Astrocyte (in vitro differentiated cells and primary cell): ENCODE measurements at regions not wholly inside any gene's neighbourhood (a gene's known extent, or its start where the extent isn't known, plus 50 kb on each side); places are given as distances from the start of the nearest gene placed in this dataset.
"Not testable (repeated sequence)": the region's sequence is repeated elsewhere in the genome, so short reads cannot be mapped to it uniquely, and the experiment has no call there.

ENCODE experiments used
- DNase-seq: peaks from one replicate; pipeline ENCODE4 v3.0.0-alpha.2; 2010; ENCODE audit warnings: low read depth
- FAIRE-seq: peaks from 2 replicates; lab custom pipeline; 2011; peaks lifted over from hg19 to GRCh38; lab: Jason Lieb, UNC
- H2AFZ ChIP-seq: 2 replicates; pipeline ENCODE4 v1.6.0; 2012; ENCODE audit warnings: low read depth, low read length, inconsistent platforms
- H3K27ac ChIP-seq: 2 replicates; pipeline ENCODE4 v1.5.1; 2011; ENCODE audit warnings: low read depth, low read length, inconsistent platforms
- H3K27me3 ChIP-seq: 2 replicates; pipeline ENCODE4 v1.6.0; 2011; ENCODE audit warnings: low read length, inconsistent platforms; ENCODE audit not compliant: insufficient read depth
- H3K36me3 ChIP-seq: 2 replicates; pipeline ENCODE4 v1.5.1; 2011; ENCODE audit warnings: low read length, inconsistent platforms; ENCODE audit not compliant: insufficient read depth
- H3K4me1 ChIP-seq: 2 replicates; pipeline ENCODE4 v1.5.1; 2011; ENCODE audit warnings: low read length, inconsistent platforms; ENCODE audit not compliant: insufficient read depth
- H3K4me2 ChIP-seq: 2 replicates; pipeline ENCODE4 v1.6.0; 2012; ENCODE audit warnings: low read length, inconsistent platforms
- H3K4me3 ChIP-seq: 2 replicates; pipeline ENCODE4 v1.5.1; 2011; ENCODE audit warnings: low read depth, mild to moderate bottlenecking, low read length, inconsistent platforms; ENCODE audit not compliant: insufficient read depth
- H3K79me2 ChIP-seq: 2 replicates; pipeline ENCODE4 v1.6.0; 2012; ENCODE audit warnings: mild to moderate bottlenecking, low read length, inconsistent platforms; ENCODE audit not compliant: insufficient read depth
- H3K9ac ChIP-seq: 2 replicates; pipeline ENCODE4 v1.6.0; 2012; ENCODE audit warnings: mild to moderate bottlenecking, low read length, inconsistent platforms
- H3K9me3 ChIP-seq: 2 replicates; pipeline ENCODE4 v1.5.1; 2012; ENCODE audit warnings: low read depth, mild to moderate bottlenecking, low read length, inconsistent platforms; ENCODE audit not compliant: insufficient read depth
- H4K20me1 ChIP-seq: 2 replicates; pipeline ENCODE4 v1.6.0; 2012; ENCODE audit warnings: low read length, inconsistent platforms; ENCODE audit not compliant: insufficient read depth
- H3K27ac Mint-ChIP-seq: one replicate; pipeline ENCODE4 v1.8.0; 2021; ENCODE audit warnings: mild to moderate bottlenecking, mixed read lengths; ENCODE audit not compliant: unreplicated experiment
- H3K27me3 Mint-ChIP-seq: one replicate; pipeline ENCODE4 v1.8.0; 2021; ENCODE audit warnings: low read depth, mixed read lengths; ENCODE audit not compliant: unreplicated experiment
- H3K36me3 Mint-ChIP-seq: one replicate; pipeline ENCODE4 v1.8.0; 2021; ENCODE audit warnings: low read depth, mixed read lengths; ENCODE audit not compliant: unreplicated experiment
- H3K4me1 Mint-ChIP-seq: one replicate; pipeline ENCODE4 v1.8.0; 2021; ENCODE audit warnings: low read depth, mixed read lengths; ENCODE audit not compliant: unreplicated experiment
- H3K4me3 Mint-ChIP-seq: one replicate; pipeline ENCODE4 v1.8.0; 2021; ENCODE audit warnings: mild to moderate bottlenecking, moderate library complexity, mixed read lengths; ENCODE audit not compliant: unreplicated experiment
- H3K9me3 Mint-ChIP-seq: one replicate; pipeline ENCODE4 v1.8.0; 2021; ENCODE audit warnings: mild to moderate bottlenecking, mixed read lengths; ENCODE audit not compliant: unreplicated experiment
- CTCF ChIP-seq: IDR thresholded peaks from 2 replicates; pipeline ENCODE4 v1.5.1; 2011; ENCODE audit warnings: low read depth, mild to moderate bottlenecking, inconsistent platforms, low read length, moderate library complexity; ENCODE audit not compliant: insufficient read depth
- EZH2 ChIP-seq: IDR thresholded peaks from 2 replicates; pipeline ENCODE4 v1.6.1; 2012; ENCODE audit warnings: mild to moderate bottlenecking, low read length, inconsistent platforms; ENCODE audit not compliant: insufficient read depth

- Mint-ChIP-seq H3K27me3 (no peaks in the 10 kb centered on the region), H3K4me3 (no peak overlapping the region), H3K36me3 (no peaks in the 10 kb centered on the region), H3K9me3 (peaks cover 11% of the 10 kb centered on the region), H3K4me1 (no peaks in the 10 kb centered on the region), H3K27ac (no peak overlapping the region)
- no peaks in the 10 kb centered on the region for H3K36me3 ChIP-seq
- no peak overlapping the region for H3K9ac ChIP-seq
- FAIRE-seq (no peak), DNase-seq (no peak)
- no peaks in the 10 kb centered on the region for H4K20me1 ChIP-seq
- H3K4me3 ChIP-seq, result no peak overlapping the region
- no peak overlapping the region for H3K27ac ChIP-seq
- no peaks in the 10 kb centered on the region for H3K79me2 ChIP-seq
- H3K27me3 ChIP-seq, result no peaks in the 10 kb centered on the region
- TF ChIP-seq CTCF, result no peak
- TF ChIP-seq EZH2, result no peak
- H3K9me3 ChIP-seq, result no peaks in the 10 kb centered on the region
- H2AFZ ChIP-seq, result no peak overlapping the region
- H3K4me2 ChIP-seq, result no peak overlapping the region
- no peaks in the 10 kb centered on the region for H3K4me1 ChIP-seq
Measured at GRCh38 chr5:85990998-85991397, 626.7 kb upstream of the COX7C start.

GRCh38 chr5:85994653-85995052 is 623.1 kb upstream of the COX7C start:
- not testable (repeated sequence) for H3K36me3 Mint-ChIP-seq, H3K4me2 ChIP-seq, H3K9me3 ChIP-seq, H3K4me1 ChIP-seq, FAIRE-seq, H3K27me3 Mint-ChIP-seq, H3K27me3 ChIP-seq, H4K20me1 ChIP-seq, H3K4me3 ChIP-seq, H3K4me3 Mint-ChIP-seq, H3K9ac ChIP-seq, H3K36me3 ChIP-seq, H3K27ac Mint-ChIP-seq, H3K27ac ChIP-seq, H3K4me1 Mint-ChIP-seq, H2AFZ ChIP-seq, DNase-seq, H3K79me2 ChIP-seq
- peaks cover 13% of the 10 kb centered on the region for H3K9me3 Mint-ChIP-seq

- no peak overlapping the region for H3K27ac Mint-ChIP-seq
- TF ChIP-seq EZH2, result no peak
- TF ChIP-seq CTCF, result no peak
- Histone ChIP-seq H3K9me3 (no peaks in the 10 kb centered on the region), H3K36me3 (no peaks in the 10 kb centered on the region), H3K27ac (no peak overlapping the region), H3K9ac (no peak overlapping the region), H3K79me2 (no peaks in the 10 kb centered on the region), H3K4me2 (no peak overlapping the region), H2AFZ (no peak overlapping the region), H3K4me3 (no peak overlapping the region), H4K20me1 (no peaks in the 10 kb centered on the region), H3K4me1 (no peaks in the 10 kb centered on the region), H3K27me3 (no peaks in the 10 kb centered on the region)
- H3K27me3 Mint-ChIP-seq, result no peaks in the 10 kb centered on the region
- peaks cover 2% of the 10 kb centered on the region for H3K9me3 Mint-ChIP-seq
- H3K4me1 Mint-ChIP-seq, result no peaks in the 10 kb centered on the region
- H3K4me3 Mint-ChIP-seq, result no peak overlapping the region
- FAIRE-seq (no peak), DNase-seq (no peak)
- H3K36me3 Mint-ChIP-seq, result no peaks in the 10 kb centered on the region
Measured at GRCh38 chr5:85998656-85999055, 619.1 kb upstream of the COX7C start.
